GM03348 (cell line): ENCODE measurements at regions not wholly inside any gene's neighbourhood (a gene's known extent, or its start where the extent isn't known, plus 50 kb on each side); places are given as distances from the start of the nearest gene placed in this dataset.
"Not testable (repeated sequence)": the region's sequence is repeated elsewhere in the genome, so short reads cannot be mapped to it uniquely, and the experiment has no call there.

Experiments
- DNase-seq: peaks from one replicate; pipeline ENCODE4 v3.0.0; 2012; ENCODE audit warnings: low spot score

DNA sequence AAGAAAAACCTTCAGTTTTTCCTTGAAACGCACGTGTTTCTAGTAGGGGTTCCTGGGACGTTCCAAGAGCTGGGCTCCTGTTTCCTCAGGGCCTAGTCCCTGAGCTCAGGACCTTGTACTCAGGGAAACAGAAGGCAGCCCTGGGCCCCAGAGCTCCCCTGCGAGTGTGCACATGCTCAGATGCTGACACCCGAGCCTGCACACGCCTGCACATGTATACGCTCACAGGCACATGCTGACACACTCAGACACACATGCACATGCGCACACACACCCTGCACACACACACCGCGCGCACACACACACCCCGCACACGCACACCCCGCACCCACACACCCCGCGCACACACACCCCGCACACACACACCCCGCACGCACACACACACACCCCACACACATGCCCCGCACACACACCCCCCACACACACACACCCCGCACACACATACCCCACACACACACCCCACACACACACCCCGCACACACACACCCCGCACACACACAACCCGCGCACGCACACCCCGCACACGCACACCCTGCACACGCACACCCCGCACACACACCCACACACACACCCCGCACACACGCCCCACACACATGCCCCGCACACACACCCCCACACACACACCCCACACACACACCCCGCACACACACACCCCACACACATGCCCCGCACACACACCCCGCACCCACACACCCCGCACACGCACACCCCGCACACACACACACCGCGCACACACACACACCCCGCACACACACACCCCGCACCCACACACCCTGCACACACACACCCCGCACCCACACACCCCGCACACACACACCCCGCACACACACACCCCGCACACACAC lies 52.2 kb downstream of the CALML3 start:
- DNase-seq = no peak

GRCh38 chr10:5580038-5580428 lies 55.3 kb downstream of the CALML3 start:
- DNase-seq = not testable (repeated sequence)

DNA sequence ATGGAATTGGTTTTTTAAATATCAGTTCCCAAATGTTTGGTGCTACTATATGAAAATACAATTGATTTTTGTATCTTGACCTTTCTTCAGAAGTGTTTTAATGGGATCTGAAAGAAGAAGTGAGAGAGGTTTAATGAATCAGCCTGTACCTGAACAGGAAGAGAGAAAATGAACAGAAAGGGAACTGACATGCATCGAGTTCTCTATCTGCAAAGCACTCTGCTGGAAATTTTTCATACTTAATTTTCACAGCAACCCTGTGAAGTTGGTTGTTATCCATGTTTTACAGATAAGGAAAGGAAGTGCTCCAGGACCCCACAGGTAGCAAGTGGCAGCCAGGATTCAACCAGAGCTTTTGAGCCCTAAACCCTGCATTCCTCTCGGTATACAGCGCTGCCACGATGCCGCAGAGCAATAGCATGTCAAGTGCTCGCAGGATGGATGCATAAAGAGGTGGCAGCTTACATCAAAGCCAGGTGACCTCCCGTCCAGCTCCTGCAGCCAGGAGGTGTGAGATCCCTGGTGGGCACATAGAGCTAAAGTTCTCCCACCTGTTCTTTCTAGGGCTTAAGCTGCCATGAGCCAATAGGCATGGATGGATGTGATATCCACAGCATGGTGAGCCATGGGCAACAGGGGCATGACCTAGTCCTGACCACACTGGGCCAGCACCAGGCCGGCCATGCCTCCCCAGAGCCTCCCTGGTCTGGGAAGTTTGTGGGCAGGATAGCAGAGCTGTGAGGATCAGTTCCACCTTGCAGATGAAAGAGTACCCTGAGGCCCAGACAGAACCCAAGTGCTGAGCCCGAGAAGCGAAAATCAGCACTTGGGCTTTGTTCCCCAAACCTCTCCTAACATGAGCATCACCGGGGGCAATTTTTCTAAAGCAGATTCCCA lies 57.2 kb downstream of the CALML3 start:
- no peak for DNase-seq

GRCh38 chr10:5582736-5583135 lies 58.0 kb downstream of the CALML3 start:
- no peak for DNase-seq

- no peak for DNase-seq
Observed at GRCh38 chr10:5583525-5584175, 58.9 kb downstream of the CALML3 start.

DNA sequence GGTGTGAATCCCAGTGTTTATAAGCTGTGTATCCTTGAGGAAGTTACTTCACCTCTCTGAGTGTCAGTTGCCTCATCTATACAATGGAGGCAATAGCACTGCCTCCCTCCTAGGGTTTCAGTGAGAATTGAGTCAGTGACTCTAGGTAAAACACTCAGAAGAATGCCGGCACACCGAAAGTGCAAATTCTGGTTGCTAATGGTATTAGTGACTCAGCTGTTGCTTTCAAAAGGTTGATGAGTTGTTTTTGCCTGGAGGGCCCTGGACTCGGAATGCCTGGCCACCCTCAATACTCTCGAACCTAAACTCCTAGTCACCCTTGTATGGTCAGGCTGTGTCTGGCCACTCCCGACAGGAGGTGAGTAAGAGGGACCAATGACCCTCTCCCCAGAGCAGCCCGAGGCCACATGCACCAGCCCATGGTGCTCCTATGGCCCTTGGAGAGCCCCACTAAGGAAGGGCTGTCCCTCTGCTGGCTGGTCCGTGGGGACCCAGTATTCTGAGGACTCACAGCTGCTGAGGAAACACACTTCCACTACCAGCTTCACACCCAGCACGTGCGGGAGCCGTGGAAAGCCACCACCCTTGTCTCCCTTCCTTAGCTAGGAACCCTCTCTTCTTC lies 60.2 kb downstream of the CALML3 start:
- peak; percentile 73 for DNase-seq

- no peak for DNase-seq
Observed at GRCh38 chr10:5585517-5586206, 60.9 kb downstream of the CALML3 start.

DNA sequence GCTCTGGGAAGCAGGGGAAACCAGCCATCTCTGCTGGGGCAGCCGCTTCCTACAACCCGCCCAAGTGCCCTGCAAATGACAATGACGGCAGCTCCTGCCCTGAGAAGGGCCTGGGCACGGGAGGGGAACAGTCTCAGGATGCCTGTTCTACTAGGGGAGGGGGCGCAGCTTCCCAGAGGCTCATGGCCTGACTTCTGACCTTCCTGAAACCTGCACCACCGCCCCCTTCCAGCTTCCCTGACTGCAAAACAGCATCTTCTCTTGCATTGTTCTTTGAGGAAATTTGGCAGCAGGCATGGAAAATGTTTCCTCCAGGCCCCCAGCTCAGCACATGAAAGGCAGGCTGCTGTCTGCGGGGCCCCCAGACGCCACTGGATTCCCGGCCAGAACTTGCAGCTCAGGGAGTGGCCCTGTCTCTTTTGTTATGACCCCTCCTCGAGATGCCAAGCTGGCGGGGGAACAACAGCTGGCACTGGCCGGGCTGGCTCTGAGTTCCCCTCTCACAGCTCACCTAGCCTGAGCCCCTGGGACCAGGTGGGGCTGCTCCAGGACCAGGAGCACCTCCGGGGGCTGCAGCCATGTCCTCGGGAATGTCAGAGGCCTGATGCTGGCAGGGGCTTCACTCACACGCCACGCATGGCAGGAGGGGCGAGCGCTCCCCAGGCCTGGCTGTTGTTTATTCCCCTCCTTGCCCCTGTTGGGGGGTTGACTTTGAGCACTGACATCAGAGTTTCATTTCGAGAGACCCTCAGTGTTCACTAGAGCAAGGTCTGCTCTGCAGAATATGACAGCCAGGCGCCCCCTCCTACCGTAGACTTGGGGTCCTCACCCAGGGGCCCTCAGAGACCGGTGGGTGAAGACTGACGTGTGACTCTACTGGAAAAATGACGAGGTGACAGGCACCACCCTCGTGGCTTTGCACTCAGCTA lies 62.7 kb downstream of the CALML3 start:
- no peak for DNase-seq

GRCh38 chr10:5588080-5588453 lies 63.3 kb downstream of the CALML3 start:
- no peak for DNase-seq

DNA sequence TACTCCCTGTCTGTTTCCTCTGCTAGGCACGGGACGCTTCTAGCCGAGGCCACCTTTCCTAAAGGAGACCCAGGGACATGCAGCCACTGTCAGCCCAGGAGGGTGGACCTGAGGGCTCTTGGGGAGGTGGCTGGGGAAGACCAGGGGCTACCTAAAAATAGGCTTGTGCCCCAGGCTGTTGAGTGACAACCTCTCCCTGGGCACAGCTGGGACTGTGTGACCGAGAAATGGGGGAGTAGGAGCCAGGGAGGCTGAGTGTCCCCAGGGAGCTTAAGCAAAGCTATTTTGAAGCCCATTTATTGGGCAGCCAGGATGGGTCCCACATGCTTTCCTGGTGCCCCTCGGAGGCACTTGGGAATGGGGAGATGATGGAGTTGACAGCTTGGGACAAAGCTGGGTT lies 63.8 kb downstream of the CALML3 start:
- DNase-seq = no peak
